ENCODE measurements at regions not wholly inside any gene's neighbourhood (a gene's known extent, or its start where the extent isn't known, plus 50 kb on each side); places are given as distances from the start of the nearest gene placed in this dataset.

DNA sequence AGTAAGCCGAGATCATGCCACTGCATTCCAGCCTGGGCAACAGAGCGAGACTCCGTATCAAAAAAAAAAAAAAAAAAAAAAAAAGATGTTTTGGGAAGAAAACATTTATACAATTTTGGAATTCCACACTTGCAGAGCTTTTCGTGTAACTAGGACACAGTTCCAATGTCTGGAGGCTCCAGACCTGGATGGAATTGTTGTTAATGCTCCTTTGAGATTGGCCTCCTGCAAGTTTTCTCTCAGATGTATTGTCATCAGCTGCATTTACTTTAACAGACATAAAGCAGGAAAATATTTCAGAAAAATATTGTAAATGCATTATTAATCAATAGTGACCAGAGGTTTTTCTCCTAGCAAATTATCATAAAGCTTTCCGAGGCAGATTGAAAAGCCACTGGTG is 124.1 kb downstream of the RBM43 start:
- TF ChIP-seq POLR2A (IDR thresholded peaks at IDR 0.05) = no peak
- TF ChIP-seq, protein P1, sequence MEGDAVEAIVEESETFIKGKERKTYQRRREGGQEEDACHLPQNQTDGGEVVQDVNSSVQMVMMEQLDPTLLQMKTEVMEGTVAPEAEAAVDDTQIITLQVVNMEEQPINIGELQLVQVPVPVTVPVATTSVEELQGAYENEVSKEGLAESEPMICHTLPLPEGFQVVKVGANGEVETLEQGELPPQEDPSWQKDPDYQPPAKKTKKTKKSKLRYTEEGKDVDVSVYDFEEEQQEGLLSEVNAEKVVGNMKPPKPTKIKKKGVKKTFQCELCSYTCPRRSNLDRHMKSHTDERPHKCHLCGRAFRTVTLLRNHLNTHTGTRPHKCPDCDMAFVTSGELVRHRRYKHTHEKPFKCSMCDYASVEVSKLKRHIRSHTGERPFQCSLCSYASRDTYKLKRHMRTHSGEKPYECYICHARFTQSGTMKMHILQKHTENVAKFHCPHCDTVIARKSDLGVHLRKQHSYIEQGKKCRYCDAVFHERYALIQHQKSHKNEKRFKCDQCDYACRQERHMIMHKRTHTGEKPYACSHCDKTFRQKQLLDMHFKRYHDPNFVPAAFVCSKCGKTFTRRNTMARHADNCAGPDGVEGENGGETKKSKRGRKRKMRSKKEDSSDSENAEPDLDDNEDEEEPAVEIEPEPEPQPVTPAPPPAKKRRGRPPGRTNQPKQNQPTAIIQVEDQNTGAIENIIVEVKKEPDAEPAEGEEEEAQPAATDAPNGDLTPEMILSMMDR (IDR thresholded peaks at IDR 0.05) = no peak
- no peaks in the 10 kb centered on the region for H3K4me1 ChIP-seq

GRCh38 chr2:151120011-151120410 is 141.7 kb downstream of the RBM43 start:
- Histone ChIP-seq H3K36me3 (no peaks in the 10 kb centered on the region), H3K4me1 (no peaks in the 10 kb centered on the region), H3K27ac (no peak overlapping the region), H3K4me3 (no peak overlapping the region), H3K27me3 (no peaks in the 10 kb centered on the region), H3K9me3 (no peaks in the 10 kb centered on the region)
- no peak for TF ChIP-seq POLR2A (IDR thresholded peaks at IDR 0.05)
- TF ChIP-seq, protein P1 (IDR thresholded peaks at IDR 0.05) = no peak
- DNase-seq = no peak
- intact Hi-C loops (cut with DNase I; ENCODE audit: low total_unique reads) = no loop called here

More for the DNA sequence above, 124.1 kb downstream of the RBM43 start:
- no peaks in the 10 kb centered on the region for H3K27me3 ChIP-seq
- no peaks in the 10 kb centered on the region for H3K36me3 ChIP-seq
- no peak overlapping the region for H3K4me3 ChIP-seq
- intact Hi-C loops (cut with DNase I; ENCODE audit: low total_unique reads) = no loop called here
- DNase-seq = no peak
- no peak overlapping the region for H3K27ac ChIP-seq
- H3K9me3 ChIP-seq = no peaks in the 10 kb centered on the region

DNA sequence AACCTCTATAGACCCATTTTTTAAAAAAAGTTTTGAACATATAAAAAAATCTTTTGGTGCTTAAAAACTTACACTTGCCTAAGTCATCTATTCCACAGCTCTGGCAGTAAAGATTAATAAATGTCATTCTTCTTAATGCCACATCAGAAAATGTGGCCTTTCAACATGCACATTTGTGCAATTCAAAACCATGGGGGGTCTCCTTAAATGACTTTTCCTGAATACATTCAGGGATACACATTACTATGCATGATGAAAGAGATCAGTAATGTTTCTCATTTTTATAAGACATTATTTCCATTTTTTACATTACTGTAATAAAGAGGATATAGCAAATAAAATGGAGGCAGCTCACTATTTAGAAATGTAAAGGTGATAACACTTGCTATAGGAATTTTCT is 142.3 kb downstream of the RBM43 start:
- DNase-seq = no peak
- TF ChIP-seq, protein P1 (IDR thresholded peaks at IDR 0.05) = no peak
- no peak for TF ChIP-seq POLR2A (IDR thresholded peaks at IDR 0.05)
- no peaks in the 10 kb centered on the region for H3K4me1 ChIP-seq
- H3K36me3 ChIP-seq = no peaks in the 10 kb centered on the region
- intact Hi-C loops (cut with DNase I; ENCODE audit: low total_unique reads) = no loop called here
- H3K9me3 ChIP-seq = no peaks in the 10 kb centered on the region
- H3K4me3 ChIP-seq = no peak overlapping the region
- H3K27ac ChIP-seq = no peak overlapping the region
- H3K27me3 ChIP-seq = no peaks in the 10 kb centered on the region

DNA sequence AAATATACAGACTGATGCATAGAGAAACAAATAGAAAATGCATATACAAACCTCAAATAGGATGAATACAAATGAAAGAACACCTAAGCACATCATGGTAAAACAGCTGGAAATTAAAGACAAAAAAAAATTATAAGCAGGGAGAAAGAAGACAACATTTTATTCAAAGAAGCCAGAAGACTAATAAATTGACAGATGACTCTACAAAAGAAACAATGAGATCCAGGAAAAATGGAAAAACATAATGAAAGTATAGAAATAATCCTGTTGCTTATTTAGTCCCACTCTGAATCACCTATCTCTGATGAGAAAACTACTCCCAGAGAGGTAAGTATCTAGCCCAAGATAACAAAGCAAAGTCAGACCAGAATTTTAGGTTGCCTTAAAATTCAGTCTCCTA is 143.4 kb downstream of the RBM43 start:
- no peaks in the 10 kb centered on the region for H3K9me3 ChIP-seq
- H3K4me3 ChIP-seq = no peak overlapping the region
- no peaks in the 10 kb centered on the region for H3K36me3 ChIP-seq
- no peaks in the 10 kb centered on the region for H3K27me3 ChIP-seq
- no peak for DNase-seq
- no peak overlapping the region for H3K27ac ChIP-seq
- intact Hi-C loops (cut with DNase I; ENCODE audit: low total_unique reads) = no loop called here
- TF ChIP-seq POLR2A (IDR thresholded peaks at IDR 0.05) = no peak
- TF ChIP-seq, protein P1 (IDR thresholded peaks at IDR 0.05) = no peak
- no peaks in the 10 kb centered on the region for H3K4me1 ChIP-seq

DNA sequence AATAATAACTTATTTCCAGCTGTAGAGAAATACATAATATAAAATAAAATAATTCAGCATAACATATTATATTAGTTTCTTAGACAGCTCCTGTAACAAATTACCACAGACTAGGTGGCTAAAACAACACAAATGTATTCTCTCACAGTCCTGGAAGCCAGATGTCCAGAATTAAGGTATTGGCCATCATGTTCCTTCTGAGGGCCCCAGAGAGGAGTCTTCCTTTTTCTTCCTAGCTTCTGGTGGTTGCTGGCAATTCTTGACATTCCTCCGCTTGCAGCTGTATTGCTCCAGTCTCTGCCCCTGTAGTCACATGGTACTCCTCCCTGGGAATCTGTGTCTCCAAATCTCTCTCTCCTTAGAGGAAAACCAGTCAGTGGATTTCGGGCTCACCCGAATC is 146.8 kb downstream of the RBM43 start:
- Histone ChIP-seq H3K4me3 (no peak overlapping the region), H3K9me3 (no peaks in the 10 kb centered on the region), H3K27ac (no peak overlapping the region), H3K4me1 (no peaks in the 10 kb centered on the region), H3K27me3 (no peaks in the 10 kb centered on the region), H3K36me3 (no peaks in the 10 kb centered on the region)
- DNase-seq = no peak
- intact Hi-C loops (cut with DNase I; ENCODE audit: low total_unique reads) = no loop called here
- TF ChIP-seq, protein P1 (IDR thresholded peaks at IDR 0.05) = no peak
- TF ChIP-seq POLR2A (IDR thresholded peaks at IDR 0.05) = no peak
